GM21367 (cell line): ENCODE measurements at regions not wholly inside any gene's neighbourhood (a gene's known extent, or its start where the extent isn't known, plus 50 kb on each side); places are given as distances from the start of the nearest gene placed in this dataset.
"Not testable (repeated sequence)": the region's sequence is repeated elsewhere in the genome, so short reads cannot be mapped to it uniquely, and the experiment has no call there.

Experiments
- ATAC-seq: cut with Tn5 transposase; IDR thresholded peaks from one replicate; pipeline ENCODE4 v1.9.1; 2021; ENCODE audit not compliant: unreplicated experiment

DNA sequence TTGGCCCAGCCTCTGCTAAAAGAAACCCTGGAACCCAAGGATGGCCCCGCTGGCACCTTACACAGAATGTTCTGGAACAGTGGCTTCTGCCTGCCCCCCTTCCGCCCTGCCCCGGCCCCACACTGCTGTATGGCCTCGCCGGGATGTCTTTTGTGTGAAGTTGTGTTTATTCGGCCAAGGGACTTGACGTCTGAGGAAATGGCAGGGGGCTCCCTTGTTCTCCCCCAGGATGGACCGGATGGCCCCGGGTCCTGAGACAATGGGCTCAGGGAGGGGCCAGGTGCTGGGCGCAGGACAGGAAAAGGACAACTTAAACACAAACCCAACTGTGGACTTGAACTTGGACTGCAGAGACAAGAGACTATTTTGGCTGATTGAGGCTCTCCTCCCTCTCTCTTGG is 81.6 kb upstream of the GSE1 start:
- ATAC-seq, result no peak

GRCh38 chr16:85532147-85532546 is 81.0 kb upstream of the GSE1 start:
- no peak for ATAC-seq

DNA sequence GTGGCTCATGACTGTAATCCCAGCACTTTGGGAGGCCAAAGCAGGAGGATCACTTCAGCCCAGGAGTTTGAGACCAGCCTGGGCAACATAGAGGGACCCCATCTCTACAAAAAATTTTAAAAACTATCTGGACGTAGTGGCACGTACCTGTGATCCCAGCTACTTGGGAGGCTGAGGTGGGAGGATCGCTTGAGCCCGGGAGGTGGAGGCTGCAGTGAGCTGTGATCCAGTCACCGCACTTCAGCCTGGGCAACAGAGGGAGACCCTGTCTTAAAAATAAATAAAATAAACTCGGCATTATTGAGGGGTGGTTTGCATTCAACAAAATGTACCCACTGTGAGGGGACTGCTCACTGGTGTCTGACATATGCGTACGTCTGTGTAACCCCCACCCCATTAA is 79.5 kb upstream of the GSE1 start:
- ATAC-seq, result not testable (repeated sequence)

- no peak for ATAC-seq
These were observed 78.4 kb upstream of the GSE1 start for GRCh38 chr16:85534536-85535351.

GRCh38 chr16:85535352-85536072 is 77.6 kb upstream of the GSE1 start:
- ATAC-seq, result no peak

DNA sequence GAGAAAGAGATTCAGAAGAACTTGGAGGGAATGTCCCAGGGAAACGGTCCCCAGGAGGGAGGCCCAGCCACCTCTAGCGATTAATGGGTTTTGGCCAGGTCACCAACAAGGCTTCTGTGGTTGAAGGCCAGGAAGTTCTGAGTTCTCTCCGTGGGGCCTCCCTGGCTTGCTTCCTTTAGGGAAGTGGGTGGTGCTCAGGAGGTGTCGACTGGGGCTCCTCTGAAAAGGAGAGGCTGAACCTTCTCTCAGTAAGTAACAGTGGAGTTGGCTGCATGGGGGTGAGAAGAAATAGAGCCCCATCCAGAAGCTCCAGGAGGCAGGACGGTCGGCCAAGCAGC is 77.1 kb upstream of the GSE1 start:
- ATAC-seq, result no peak

- ATAC-seq, result no peak
These were observed 76.5 kb upstream of the GSE1 start for GRCh38 chr16:85536411-85537330.

DNA sequence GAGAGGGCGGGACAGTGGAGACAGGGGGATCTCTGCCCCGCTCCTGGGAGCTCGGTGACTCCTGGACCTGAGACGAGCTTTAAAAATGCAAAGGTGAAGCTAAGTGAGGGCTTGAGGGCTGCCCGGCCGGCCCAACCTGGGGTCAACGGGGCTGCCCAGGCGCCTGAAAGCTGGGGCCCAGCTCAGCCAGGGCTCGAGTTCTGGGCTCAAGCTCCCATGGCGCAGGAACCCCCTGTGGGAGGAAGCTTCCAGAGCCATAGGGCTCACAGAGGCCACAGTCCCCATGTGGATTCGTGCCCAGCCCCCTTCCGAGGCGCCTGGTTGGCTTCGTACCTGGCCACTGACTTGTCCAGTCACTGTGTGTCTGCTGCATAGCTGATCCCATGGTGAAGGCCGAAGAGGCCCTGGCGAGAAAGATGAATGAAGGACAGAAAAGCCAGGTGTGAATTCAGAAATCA is 75.8 kb upstream of the GSE1 start:
- ATAC-seq, result no peak

- no peak for ATAC-seq
These were observed 75.2 kb upstream of the GSE1 start for GRCh38 chr16:85537795-85538401.

- no peak for ATAC-seq
These were observed 74.0 kb upstream of the GSE1 start for GRCh38 chr16:85539084-85539483.

GRCh38 chr16:85539629-85540291 is 73.4 kb upstream of the GSE1 start:
- ATAC-seq, result no peak

- no peak for ATAC-seq
These were observed 71.9 kb upstream of the GSE1 start for GRCh38 chr16:85541181-85541580.

- no peak for ATAC-seq
These were observed 71.5 kb upstream of the GSE1 start for GRCh38 chr16:85541619-85541979.

GRCh38 chr16:85541980-85542900 is 70.9 kb upstream of the GSE1 start:
- no peak for ATAC-seq

DNA sequence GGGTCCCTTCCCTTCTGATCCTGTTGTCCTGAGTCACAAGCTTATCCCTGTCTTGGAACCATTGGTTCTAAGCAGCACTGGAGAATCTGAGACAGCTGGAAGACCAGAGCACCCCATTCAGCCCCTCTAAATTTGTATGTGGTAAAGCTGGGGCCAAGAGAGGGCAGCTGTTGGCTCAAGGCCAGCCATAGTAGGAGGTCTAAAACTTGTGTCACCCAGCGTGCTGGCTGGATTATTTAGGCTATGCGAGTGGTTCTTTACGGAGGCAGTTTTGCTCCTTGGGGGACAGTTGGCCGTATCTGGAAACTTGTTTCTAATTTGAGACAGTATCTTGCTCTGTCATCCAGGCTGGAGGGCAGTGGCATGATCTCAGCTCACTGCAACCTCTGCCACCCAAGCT is 69.6 kb upstream of the GSE1 start:
- ATAC-seq, result no peak

- no peak for ATAC-seq
These were observed 69.1 kb upstream of the GSE1 start for GRCh38 chr16:85544016-85544415.

GRCh38 chr16:85544668-85545067 is 68.5 kb upstream of the GSE1 start:
- ATAC-seq, result no peak

GRCh38 chr16:85545227-85545818 is 67.8 kb upstream of the GSE1 start:
- ATAC-seq, result no peak
